H9 (cell line): ENCODE measurements at regions not wholly inside any gene's neighbourhood (a gene's known extent, or its start where the extent isn't known, plus 50 kb on each side); places are given as distances from the start of the nearest gene placed in this dataset.

Experiments
- DNase-seq: peaks from one replicate; pipeline ENCODE4 v3.0.0-alpha.2; 2017
- H2AFZ ChIP-seq: one replicate; pipeline ENCODE4 v1.6.1; 2013; ENCODE audit warnings: mild to moderate bottlenecking, low read length, control low read depth, moderate library complexity
- H2AK5ac ChIP-seq: 2 replicates; pipeline ENCODE4 v1.6.1; 2013; ENCODE audit warnings: low read length, control low read depth, mixed read lengths; ENCODE audit not compliant: insufficient read length
- H2BK120ac ChIP-seq: one replicate; pipeline ENCODE4 v1.6.1; 2013; ENCODE audit warnings: low read depth, mild to moderate bottlenecking, low read length, control low read depth, inconsistent platforms; ENCODE audit not compliant: poor library complexity, severe bottlenecking
- H2BK12ac ChIP-seq: 2 replicates; pipeline ENCODE4 v1.6.1; 2013; ENCODE audit warnings: low read length, control low read depth, mixed read lengths, low read depth; ENCODE audit not compliant: insufficient read length
- H2BK15ac ChIP-seq: 2 replicates; pipeline ENCODE4 v1.6.1; 2013; ENCODE audit warnings: low read depth, low read length, control low read depth
- H2BK20ac ChIP-seq: one replicate; pipeline ENCODE4 v1.6.1; 2013; ENCODE audit warnings: low read depth, mild to moderate bottlenecking, low read length, control low read depth, inconsistent platforms; ENCODE audit not compliant: poor library complexity, severe bottlenecking
- H2BK5ac ChIP-seq: 2 replicates; pipeline ENCODE4 v1.6.1; 2013; ENCODE audit warnings: low read length, control low read depth, mixed read lengths; ENCODE audit not compliant: insufficient read length
- H3K14ac ChIP-seq: 2 replicates; pipeline ENCODE4 v1.6.1; 2013; ENCODE audit warnings: low read length, control low read depth; ENCODE audit not compliant: insufficient read depth
- H3K18ac ChIP-seq: 2 replicates; pipeline ENCODE4 v1.6.1; 2013; ENCODE audit warnings: low read depth, mild to moderate bottlenecking, mixed read lengths, low read length, control low read depth; ENCODE audit not compliant: insufficient read length
- H3K23ac ChIP-seq: 2 replicates; pipeline ENCODE4 v1.6.1; 2013; ENCODE audit warnings: low read length, control low read depth, mixed read lengths, low read depth; ENCODE audit not compliant: insufficient read length
- H3K23me2 ChIP-seq: 2 replicates; pipeline ENCODE4 v1.6.1; 2013; ENCODE audit warnings: low read depth, mild to moderate bottlenecking, mixed read lengths, low read length, control low read depth; ENCODE audit not compliant: insufficient read length, poor library complexity, severe bottlenecking
- H3K27ac ChIP-seq: 2 replicates; pipeline ENCODE4 v1.5.1; 2013; ENCODE audit warnings: low read length, control low read depth, mixed read lengths, low read depth; ENCODE audit not compliant: insufficient read length
- H3K27me3 ChIP-seq: 2 replicates; pipeline ENCODE4 v1.6.1; 2013; ENCODE audit warnings: low read length, control low read depth, inconsistent platforms; ENCODE audit not compliant: insufficient read depth
- H3K4ac ChIP-seq: 2 replicates; pipeline ENCODE4 v1.6.1; 2013; ENCODE audit warnings: low read depth, mild to moderate bottlenecking, control low read depth, inconsistent platforms, low read length, moderate library complexity
- H3K4me1 ChIP-seq: 2 replicates; pipeline ENCODE4 v1.6.1; 2013; ENCODE audit warnings: low read length, control low read depth, inconsistent platforms; ENCODE audit not compliant: insufficient read depth
- H3K4me2 ChIP-seq: 2 replicates; pipeline ENCODE4 v1.6.1; 2013; ENCODE audit warnings: low read length, control low read depth, mixed read lengths; ENCODE audit not compliant: insufficient read length, insufficient read depth
- H3K56ac ChIP-seq: 2 replicates; pipeline ENCODE4 v1.6.1; 2013; ENCODE audit warnings: low read depth, mild to moderate bottlenecking, mixed read lengths, low read length, control low read depth; ENCODE audit not compliant: insufficient read length
- H3K79me1 ChIP-seq: 2 replicates; pipeline ENCODE4 v1.6.1; 2013; ENCODE audit warnings: low read depth, mild to moderate bottlenecking, moderate library complexity, low read length, control low read depth, inconsistent platforms; ENCODE audit not compliant: insufficient read depth, poor library complexity, severe bottlenecking
- H3K79me2 ChIP-seq: 2 replicates; pipeline ENCODE4 v1.6.1; 2013; ENCODE audit warnings: low read length, control low read depth, inconsistent platforms; ENCODE audit not compliant: insufficient read depth
- H3K9ac ChIP-seq: 2 replicates; pipeline ENCODE4 v1.6.1; 2013; ENCODE audit warnings: low read length, control low read depth, mixed read lengths; ENCODE audit not compliant: insufficient read length; ENCODE audit errors: extremely low read depth
- H3K9me3 ChIP-seq: one replicate; pipeline ENCODE4 v1.6.1; 2013; ENCODE audit warnings: low read depth, low read length, inconsistent platforms; ENCODE audit not compliant: control insufficient read depth
- H3T11ph ChIP-seq: one replicate; pipeline ENCODE4 v1.6.1; 2013; ENCODE audit warnings: mild to moderate bottlenecking, low read length, control low read depth, inconsistent platforms
- H4K20me1 ChIP-seq: one replicate; pipeline ENCODE4 v1.6.1; 2013; ENCODE audit not compliant: control insufficient read depth, insufficient read length, insufficient read depth
- H4K5ac ChIP-seq: 2 replicates; pipeline ENCODE4 v1.6.1; 2013; ENCODE audit warnings: low read depth, mild to moderate bottlenecking, mixed read lengths, low read length, control low read depth; ENCODE audit not compliant: insufficient read length
- H4K8ac ChIP-seq: replicated peaks from 2 replicates; pipeline ENCODE4 v1.6.1; 2013; ENCODE audit warnings: low read length, control low read depth, mixed read lengths, low read depth; ENCODE audit not compliant: insufficient read length
- H4K91ac ChIP-seq: 2 replicates; pipeline ENCODE4 v1.6.1; 2013; ENCODE audit warnings: low read depth, mild to moderate bottlenecking, moderate library complexity, mixed read lengths, low read length, control low read depth; ENCODE audit not compliant: insufficient read length
- H3K27ac Mint-ChIP-seq, 3 experiments: 2 replicates in 2 of 3; 3 replicates in 1 of 3; pipeline ENCODE4 v1.8.0; 2020 to 2021; ENCODE audit warnings: mixed read lengths in 3 of 3, mild to moderate bottlenecking in 1 of 3, moderate library complexity in 1 of 3
- H3K27me3 Mint-ChIP-seq: 2 replicates; pipeline ENCODE4 v1.8.0; 2021; ENCODE audit warnings: low read depth, mild to moderate bottlenecking, moderate library complexity, mixed read lengths
- H3K36me3 Mint-ChIP-seq, 3 experiments: 2 replicates in 2 of 3; 3 replicates in 1 of 3; pipeline ENCODE4 v1.8.0; 2020 to 2021; ENCODE audit warnings: low read depth in 3 of 3, mixed read lengths in 3 of 3; ENCODE audit not compliant: insufficient read depth in 1 of 3
- H3K4me1 Mint-ChIP-seq, 2 experiments: 2 replicates each; pipeline ENCODE4 v1.8.0; 2020; ENCODE audit warnings: mixed read lengths in 2 of 2
- H3K4me3 Mint-ChIP-seq, 2 experiments: 2 replicates in 1 of 2; 3 replicates in 1 of 2; pipeline ENCODE4 v1.8.0; 2020 to 2021; ENCODE audit warnings: mild to moderate bottlenecking in 2 of 2, mixed read lengths in 2 of 2, moderate library complexity in 1 of 2
- H3K9me3 Mint-ChIP-seq, 2 experiments: 2 replicates in 1 of 2; 3 replicates in 1 of 2; pipeline ENCODE4 v1.8.0; 2020; ENCODE audit warnings: mild to moderate bottlenecking in 2 of 2, mixed read lengths in 2 of 2, moderate library complexity in 1 of 2
- WGBS: extraction: QIAGEN DNeasy Blood & Tissue Kit; methylation state at CpG from one replicate; pipeline ENCODE4 v1.1.7; 2013; ENCODE audit warnings: missing lambda C conversion rate, low lambda C conversion rate, mixed read lengths; ENCODE audit not compliant: insufficient read length; ENCODE audit errors: extremely low coverage; 5-methylcytosine and 5-hydroxymethylcytosine counted together
- TF ChIP-seq, protein P1 (sequence below): fragments of 200-600 bp; sonication (generic); conservative IDR thresholded peaks from 3 replicates; pipeline ENCODE4 v1.8.0; 2021; ENCODE audit warnings: antibody characterized with exemption, mild to moderate bottlenecking

DNA sequence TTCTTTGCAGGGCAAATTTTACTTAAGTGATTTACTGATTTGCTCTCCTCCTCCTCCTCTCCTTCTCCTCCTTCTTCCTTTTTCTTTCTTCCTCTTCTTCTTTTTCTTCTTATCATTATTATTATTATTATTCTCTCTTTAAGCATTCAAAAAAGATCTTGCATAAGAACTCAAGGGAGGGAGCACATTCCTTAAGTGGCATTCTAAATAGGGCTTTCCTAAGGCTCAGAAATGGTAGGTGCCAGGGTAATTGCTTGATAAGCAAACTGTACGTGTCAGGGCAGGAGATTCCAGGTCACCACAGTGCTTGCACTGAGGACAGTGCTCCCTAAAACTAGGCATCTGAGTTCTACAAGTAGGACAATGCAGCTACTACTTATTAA lies 92.4 kb downstream of the SPTSSA start:
- Histone ChIP-seq H3K79me1 (no peaks in the 10 kb centered on the region), H3K9me3 (no peaks in the 10 kb centered on the region), H2AK5ac (no peak overlapping the region), H3K18ac (no peak overlapping the region), H3K79me2 (no peaks in the 10 kb centered on the region), H3K23me2 (no peaks in the 10 kb centered on the region), H2BK12ac (no peak overlapping the region), H2AFZ (no peak overlapping the region), H3K4me2 (no peak overlapping the region), H2BK15ac (no peak overlapping the region), H3K9ac (no peak overlapping the region), H2BK120ac (no peak overlapping the region), H3K27ac (no peak overlapping the region), H4K5ac (no peak overlapping the region), H3K4me1 (no peaks in the 10 kb centered on the region), H4K20me1 (no peaks in the 10 kb centered on the region), H3K56ac (no peak overlapping the region), H2BK20ac (no peak overlapping the region), H4K91ac (no peak overlapping the region), H2BK5ac (no peak overlapping the region), H3K27me3 (no peaks in the 10 kb centered on the region), H3K14ac (no peak overlapping the region), H3T11ph (no peak overlapping the region), H3K4ac (no peak overlapping the region), H3K23ac (no peak overlapping the region), H4K8ac (no peak overlapping the region)
- no peak overlapping the region for H3K4me3 Mint-ChIP-seq
- H3K27ac Mint-ChIP-seq, result no peak overlapping the region
- H3K4me1 Mint-ChIP-seq, result no peaks in the 10 kb centered on the region
- H3K9me3 Mint-ChIP-seq, result no peaks in the 10 kb centered on the region
- no CpG with 5 or more reads among the region's 1 CpG for WGBS
- DNase-seq, result no peak
- TF ChIP-seq, protein P1, sequence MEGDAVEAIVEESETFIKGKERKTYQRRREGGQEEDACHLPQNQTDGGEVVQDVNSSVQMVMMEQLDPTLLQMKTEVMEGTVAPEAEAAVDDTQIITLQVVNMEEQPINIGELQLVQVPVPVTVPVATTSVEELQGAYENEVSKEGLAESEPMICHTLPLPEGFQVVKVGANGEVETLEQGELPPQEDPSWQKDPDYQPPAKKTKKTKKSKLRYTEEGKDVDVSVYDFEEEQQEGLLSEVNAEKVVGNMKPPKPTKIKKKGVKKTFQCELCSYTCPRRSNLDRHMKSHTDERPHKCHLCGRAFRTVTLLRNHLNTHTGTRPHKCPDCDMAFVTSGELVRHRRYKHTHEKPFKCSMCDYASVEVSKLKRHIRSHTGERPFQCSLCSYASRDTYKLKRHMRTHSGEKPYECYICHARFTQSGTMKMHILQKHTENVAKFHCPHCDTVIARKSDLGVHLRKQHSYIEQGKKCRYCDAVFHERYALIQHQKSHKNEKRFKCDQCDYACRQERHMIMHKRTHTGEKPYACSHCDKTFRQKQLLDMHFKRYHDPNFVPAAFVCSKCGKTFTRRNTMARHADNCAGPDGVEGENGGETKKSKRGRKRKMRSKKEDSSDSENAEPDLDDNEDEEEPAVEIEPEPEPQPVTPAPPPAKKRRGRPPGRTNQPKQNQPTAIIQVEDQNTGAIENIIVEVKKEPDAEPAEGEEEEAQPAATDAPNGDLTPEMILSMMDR, result no peak
- no peaks in the 10 kb centered on the region for H3K27me3 Mint-ChIP-seq
- H3K36me3 Mint-ChIP-seq, result no peaks in the 10 kb centered on the region
